Endothelial cell of umbilical vein (primary cell): ENCODE measurements at regions not wholly inside any gene's neighbourhood (a gene's known extent, or its start where the extent isn't known, plus 50 kb on each side); places are given as distances from the start of the nearest gene placed in this dataset.

ENCODE experiments used
- BruUV-seq: library from RNA; stranded (reverse); fragments of 400-500 nt; replicated peaks from 2 replicates; lab custom pipeline; 2021; lab: Mats Ljungman, UMichigan
- CTCF ChIA-PET: fragments of 300-600, 350-600 bp; sonication (Branson Sonifier 250); formaldehyde crosslinking; loops from one replicate; lab custom pipeline; 2021; ENCODE audit warnings: antibody characterized with exemption, inconsistent platforms; lab: Charles Lee
- POLR2A ChIA-PET: fragments of 300-600, 350-600 bp; sonication (Branson Sonifier 250); formaldehyde crosslinking; loops from one replicate; lab custom pipeline; 2021; ENCODE audit warnings: antibody characterized with exemption, inconsistent platforms; lab: Charles Lee
- DNase-seq: peaks from one replicate; pipeline ENCODE4 v3.0.0-alpha.2; 2011; ENCODE audit warnings: low read depth, low spot score
- FAIRE-seq: peaks from 2 replicates; lab custom pipeline; 2011; peaks lifted over from hg19 to GRCh38; lab: Jason Lieb, UNC
- H2AFZ ChIP-seq: 2 replicates; pipeline ENCODE4 v1.6.0; 2012; ENCODE audit warnings: low read depth, low read length, control low read depth, inconsistent platforms
- H3K27ac ChIP-seq: 2 replicates; pipeline ENCODE4 v1.5.1; 2011; ENCODE audit warnings: low read depth, mild to moderate bottlenecking, control low read depth, low read length, moderate library complexity; ENCODE audit not compliant: insufficient read depth
- H3K27me3 ChIP-seq, 2 experiments: 2 replicates each; pipeline versions ENCODE4 v1.6.0 to v1.6.1; 2011; ENCODE audit warnings: low read length in 2 of 2, mixed read lengths in 1 of 2; ENCODE audit not compliant: control insufficient read depth in 2 of 2, insufficient read depth in 2 of 2
- H3K36me3 ChIP-seq, 2 experiments: 2 replicates in 1 of 2; 3 replicates in 1 of 2; pipeline ENCODE4 v1.5.1; 2011; ENCODE audit warnings: low read length in 2 of 2, mild to moderate bottlenecking in 1 of 2, moderate library complexity in 1 of 2; ENCODE audit not compliant: control insufficient read depth in 2 of 2, insufficient read depth in 2 of 2; ENCODE audit errors: extremely low read depth in 1 of 2
- H3K4me1 ChIP-seq: 3 replicates; pipeline ENCODE4 v1.5.1; 2011; ENCODE audit warnings: mild to moderate bottlenecking, low read length; ENCODE audit not compliant: control insufficient read depth, insufficient read depth; ENCODE audit errors: extremely low read depth
- H3K4me2 ChIP-seq: 2 replicates; pipeline ENCODE4 v1.6.1; 2011; ENCODE audit warnings: low read length, control low read depth, mixed read lengths; ENCODE audit not compliant: insufficient read depth
- H3K4me3 ChIP-seq, 3 experiments: fragments of 200-600 bp in 1 of 3; sonication (generic), shearing (Covaris generic) in 1 of 3; replicated peaks in 1 of 3; 2 replicates each; pipeline ENCODE4 v1.5.1; 2011 to 2016; ENCODE audit warnings: control low read depth in 3 of 3, low read length in 3 of 3, mild to moderate bottlenecking in 2 of 3, inconsistent platforms in 1 of 3, low read depth in 1 of 3, moderate library complexity in 1 of 3; ENCODE audit not compliant: insufficient read depth in 1 of 3
- H3K79me2 ChIP-seq: 2 replicates; pipeline ENCODE4 v1.6.0; 2012; ENCODE audit warnings: low read length, inconsistent platforms; ENCODE audit not compliant: control insufficient read depth, insufficient read depth
- H3K9ac ChIP-seq: replicated peaks from 2 replicates; pipeline ENCODE3; 2011; ENCODE audit warnings: low read length, control low read depth; ENCODE audit not compliant: insufficient read depth; ENCODE audit errors: extremely low read depth
- H3K9me1 ChIP-seq: replicated peaks from 3 replicates; pipeline ENCODE4 v1.6.0; 2011; ENCODE audit warnings: mild to moderate bottlenecking, low read length; ENCODE audit not compliant: control insufficient read depth, insufficient read depth; ENCODE audit errors: extremely low read depth
- H3K9me3 ChIP-seq: replicated peaks from 2 replicates; pipeline ENCODE4 v1.5.1; 2012; ENCODE audit warnings: low read length, inconsistent platforms; ENCODE audit not compliant: control insufficient read depth, insufficient read depth
- H4K20me1 ChIP-seq: replicated peaks from 2 replicates; pipeline ENCODE3; 2011; ENCODE audit warnings: mild to moderate bottlenecking, low read length; ENCODE audit not compliant: control insufficient read depth, insufficient read depth; ENCODE audit errors: extremely low read depth
- EZH2 ChIP-seq: IDR thresholded peaks from 2 replicates; pipeline ENCODE4 v1.6.1; 2012; ENCODE audit warnings: borderline replicate concordance, low read depth, mild to moderate bottlenecking, moderate library complexity, low read length, inconsistent platforms; ENCODE audit not compliant: severe bottlenecking
- FOS ChIP-seq: IDR thresholded peaks from 2 replicates; pipeline ENCODE4 v1.6.1; 2011; ENCODE audit warnings: mild to moderate bottlenecking, low read length, moderate library complexity, borderline replicate concordance; ENCODE audit not compliant: insufficient read depth
- GATA2 ChIP-seq: IDR thresholded peaks from 2 replicates; pipeline ENCODE4 v1.7.0; 2011; ENCODE audit warnings: low read depth, mild to moderate bottlenecking, moderate library complexity, mixed read lengths, low read length; ENCODE audit not compliant: insufficient read length, insufficient read depth
- JUN ChIP-seq: IDR thresholded peaks from 2 replicates; pipeline ENCODE4 v1.6.1; 2011; ENCODE audit warnings: borderline replicate concordance, low read depth; ENCODE audit not compliant: insufficient read length, insufficient read depth
- MYC ChIP-seq: IDR thresholded peaks from one replicate; pipeline ENCODE4 v1.6.1; 2011; ENCODE audit warnings: mild to moderate bottlenecking, low read depth, low read length
- POLR2A ChIP-seq: IDR thresholded peaks from 2 replicates; pipeline ENCODE4 v1.6.1; 2012; ENCODE audit warnings: low read depth, mild to moderate bottlenecking, control low read depth, low read length
- POLR2AphosphoS5 ChIP-seq: IDR thresholded peaks from 2 replicates; pipeline ENCODE4 v1.6.1; 2012; ENCODE audit warnings: low read depth, mild to moderate bottlenecking, control low read depth, low read length, moderate library complexity; ENCODE audit not compliant: insufficient read depth
- dilution Hi-C: fragments of 300-500 bp; cut with MboI; formaldehyde crosslinking; loops from one replicate; pipeline ENCODE4 v1.15.0; 2019; ENCODE audit warnings: low sequenced_read_pairs; ENCODE audit not compliant: extremely low pct_ligation_motif_present
- intact Hi-C: fragments of 100-400 bp; cut with micrococcal nuclease; formaldehyde crosslinking; loops from one replicate; pipeline ENCODE4 v1.10.0; 2022
- TF ChIP-seq, protein P1 (sequence below): IDR thresholded peaks from 2 replicates; pipeline ENCODE4 v1.6.1; 2011; ENCODE audit not compliant: insufficient read depth, insufficient read length
- TF ChIP-seq, protein P2 (sequence below), 2 donors: IDR thresholded peaks; 1 replicate in 1 of 2; 2 replicates in 1 of 2; pipeline ENCODE4 v1.5.1; 2011; ENCODE audit warnings: low read length in 2 of 2, mild to moderate bottlenecking in 2 of 2, moderate library complexity in 2 of 2, control low read depth in 1 of 2, inconsistent platforms in 1 of 2, low read depth in 1 of 2; ENCODE audit not compliant: insufficient read depth in 1 of 2; ENCODE audit errors: extremely low read depth in 1 of 2

DNA sequence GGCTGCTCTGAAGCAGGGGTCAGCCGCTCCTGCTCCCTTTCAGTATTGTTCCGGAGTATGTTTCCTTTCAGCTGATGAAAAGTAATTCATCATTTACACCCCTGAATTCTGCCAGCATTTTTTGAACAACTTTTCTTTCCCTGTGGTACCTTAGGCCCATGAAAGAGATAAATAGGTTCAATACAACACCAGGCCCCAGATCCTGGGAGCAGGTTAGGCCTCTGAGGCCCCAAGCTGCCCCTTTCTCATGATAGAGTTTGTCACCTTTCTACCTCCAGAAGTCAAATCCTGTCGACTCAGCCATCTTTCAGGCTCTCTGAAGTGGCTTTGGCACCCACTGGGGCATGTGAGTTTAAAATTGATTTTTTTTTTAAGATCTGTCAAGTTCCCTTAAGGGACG is 1415.1 kb upstream of the ZEB2 start:
- H3K27me3 ChIP-seq = no peaks in the 10 kb centered on the region
- FAIRE-seq (no peak), DNase-seq (no peak)
- ChIA-PET CTCF (no interaction called here), POLR2A (no interaction called here)
- TF ChIP-seq GATA2 (no peak), EZH2 (no peak), MYC (no peak), POLR2AphosphoS5 (no peak), POLR2A (no peak), FOS (no peak), JUN (no peak)
- TF ChIP-seq, protein P1, sequence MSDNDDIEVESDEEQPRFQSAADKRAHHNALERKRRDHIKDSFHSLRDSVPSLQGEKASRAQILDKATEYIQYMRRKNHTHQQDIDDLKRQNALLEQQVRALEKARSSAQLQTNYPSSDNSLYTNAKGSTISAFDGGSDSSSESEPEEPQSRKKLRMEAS = no peak
- TF ChIP-seq, protein P2, sequence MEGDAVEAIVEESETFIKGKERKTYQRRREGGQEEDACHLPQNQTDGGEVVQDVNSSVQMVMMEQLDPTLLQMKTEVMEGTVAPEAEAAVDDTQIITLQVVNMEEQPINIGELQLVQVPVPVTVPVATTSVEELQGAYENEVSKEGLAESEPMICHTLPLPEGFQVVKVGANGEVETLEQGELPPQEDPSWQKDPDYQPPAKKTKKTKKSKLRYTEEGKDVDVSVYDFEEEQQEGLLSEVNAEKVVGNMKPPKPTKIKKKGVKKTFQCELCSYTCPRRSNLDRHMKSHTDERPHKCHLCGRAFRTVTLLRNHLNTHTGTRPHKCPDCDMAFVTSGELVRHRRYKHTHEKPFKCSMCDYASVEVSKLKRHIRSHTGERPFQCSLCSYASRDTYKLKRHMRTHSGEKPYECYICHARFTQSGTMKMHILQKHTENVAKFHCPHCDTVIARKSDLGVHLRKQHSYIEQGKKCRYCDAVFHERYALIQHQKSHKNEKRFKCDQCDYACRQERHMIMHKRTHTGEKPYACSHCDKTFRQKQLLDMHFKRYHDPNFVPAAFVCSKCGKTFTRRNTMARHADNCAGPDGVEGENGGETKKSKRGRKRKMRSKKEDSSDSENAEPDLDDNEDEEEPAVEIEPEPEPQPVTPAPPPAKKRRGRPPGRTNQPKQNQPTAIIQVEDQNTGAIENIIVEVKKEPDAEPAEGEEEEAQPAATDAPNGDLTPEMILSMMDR (IDR thresholded peaks at IDR 0.05; ENCODE audit: extremely low read depth in 1 of 2, insufficient read depth in 1 of 2, low read depth in 1 of 2, low read length in 2 of 2) = no peak
- intact Hi-C loops = no loop called here
- no peak overlapping the region for H2AFZ ChIP-seq
- no peaks in the 10 kb centered on the region for H3K79me2 ChIP-seq
- no peaks in the 10 kb centered on the region for H3K4me1 ChIP-seq
- H4K20me1 ChIP-seq = no peaks in the 10 kb centered on the region
- no TSS peak for BruUV-seq
- H3K4me2 ChIP-seq = no peak overlapping the region
- no peaks in the 10 kb centered on the region for H3K36me3 ChIP-seq
- H3K4me3 ChIP-seq = no peak overlapping the region
- dilution Hi-C loops = no loop called here
- no peaks in the 10 kb centered on the region for H3K9me1 ChIP-seq
- H3K9me3 ChIP-seq = no peaks in the 10 kb centered on the region
- no peak overlapping the region for H3K9ac ChIP-seq
- no peak overlapping the region for H3K27ac ChIP-seq
